ENCODE measurements at regions not wholly inside any gene's neighbourhood (a gene's known extent, or its start where the extent isn't known, plus 50 kb on each side); places are given as distances from the start of the nearest gene placed in this dataset.
"Not testable (repeated sequence)": the region's sequence is repeated elsewhere in the genome, so short reads cannot be mapped to it uniquely, and the experiment has no call there.

DNA sequence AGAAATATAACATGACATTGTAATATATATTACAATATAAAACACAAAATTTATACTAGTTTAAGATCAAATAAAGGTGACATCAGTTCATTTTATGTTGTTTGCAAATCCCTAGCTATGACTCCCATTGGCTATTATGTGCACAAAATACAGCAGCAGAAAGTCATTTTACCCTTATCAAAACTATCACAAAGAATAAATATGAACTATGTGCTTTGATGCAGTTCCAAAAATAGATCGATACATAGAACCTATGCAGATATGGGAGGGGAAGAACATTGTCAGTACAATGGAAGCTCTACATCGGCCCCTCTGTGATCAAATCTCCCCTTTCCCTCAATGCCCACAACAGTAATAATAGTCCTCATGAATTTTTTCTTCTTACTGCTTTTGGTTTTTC lies 1038.1 kb upstream of the PCDH20 start:
- no peak for DNase-seq

DNA sequence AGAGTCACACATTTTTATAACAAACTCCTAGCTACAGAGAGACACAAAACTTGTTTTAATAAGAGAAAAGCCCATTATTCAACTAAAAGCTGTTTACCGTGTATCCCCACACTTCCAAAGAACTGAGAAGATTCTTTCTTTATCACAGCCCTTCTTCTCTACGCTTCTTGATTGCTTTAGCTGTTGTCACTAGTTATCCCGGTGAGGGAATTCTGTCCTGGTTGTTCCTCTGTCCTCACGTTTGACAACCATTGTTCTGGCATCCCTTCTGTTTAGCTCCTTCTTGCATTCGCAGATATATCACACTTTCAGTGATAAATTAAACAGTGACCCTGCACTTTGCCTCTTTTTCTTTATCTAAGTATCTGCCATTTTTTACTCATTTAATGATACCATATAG lies 1035.1 kb upstream of the PCDH20 start:
- DNase-seq: no peak

DNA sequence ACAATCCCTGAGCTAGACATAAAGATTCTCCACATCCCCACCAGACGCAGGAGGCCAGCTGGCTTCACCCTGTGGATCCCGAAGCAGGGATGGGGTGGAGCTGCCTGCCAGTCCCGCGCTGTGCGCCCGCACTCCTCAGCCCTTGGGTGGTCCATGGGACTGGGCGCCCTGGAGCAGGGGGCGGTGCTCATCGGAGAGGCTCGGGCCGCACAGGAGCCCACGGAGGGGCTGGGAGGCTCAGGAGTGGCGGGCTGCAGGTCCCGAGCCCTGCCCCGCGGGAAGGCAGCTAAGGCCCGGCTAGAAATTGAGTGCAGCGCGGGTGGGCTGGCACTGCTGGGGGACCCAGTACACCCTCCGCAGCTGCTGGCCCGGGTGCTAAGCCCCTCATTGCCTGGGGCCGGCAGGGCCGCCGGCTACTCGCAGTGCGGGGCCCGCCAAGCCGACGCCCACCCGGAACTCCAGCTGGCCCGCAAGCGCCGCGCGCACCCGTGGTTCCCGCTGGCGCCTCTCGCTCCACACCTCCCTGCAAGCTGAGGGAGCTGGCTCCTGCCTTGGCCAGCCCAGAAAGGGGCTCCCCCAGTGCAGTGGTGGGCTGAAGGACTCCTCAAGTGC lies 1032.2 kb upstream of the PCDH20 start:
- DNase-seq: not testable (repeated sequence)

DNA sequence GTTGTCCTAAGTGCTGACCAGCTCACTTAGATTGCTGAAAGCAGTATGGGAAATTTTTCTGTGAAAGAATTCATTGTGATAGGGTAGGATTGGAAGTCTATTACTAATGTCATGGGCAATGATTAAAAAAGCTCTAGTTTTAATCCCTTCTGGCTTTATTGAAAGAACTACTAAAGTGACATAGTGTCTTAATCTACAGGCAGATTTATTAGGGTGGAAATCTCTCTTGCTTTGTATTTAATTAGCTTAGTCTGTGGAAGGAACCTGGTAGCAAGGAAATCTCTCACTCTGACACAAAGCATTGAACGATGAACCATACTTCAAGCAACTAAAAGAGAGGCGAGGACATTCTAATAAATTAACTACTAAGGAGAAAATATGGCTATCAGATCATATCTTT lies 1029.2 kb upstream of the PCDH20 start:
- DNase-seq: no peak

DNA sequence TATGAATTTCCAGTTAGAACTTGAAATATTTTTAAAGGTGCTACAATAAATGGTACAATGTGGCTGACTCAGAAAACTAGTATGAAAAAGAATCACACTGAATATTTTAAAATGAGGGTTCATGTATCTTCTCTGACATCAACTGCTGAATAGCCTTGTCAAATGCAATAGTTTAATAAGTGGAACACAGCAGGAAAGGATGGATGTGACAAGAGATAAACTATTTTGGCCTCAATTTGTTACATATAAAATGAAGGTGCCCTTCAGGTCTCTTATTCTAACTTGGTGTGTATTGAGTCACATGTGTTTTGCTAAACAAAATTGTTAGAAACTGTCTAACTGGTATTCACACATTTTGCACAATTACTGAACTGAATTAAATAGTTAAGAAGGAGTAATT lies 1018.4 kb upstream of the PCDH20 start:
- DNase-seq: no peak

DNA sequence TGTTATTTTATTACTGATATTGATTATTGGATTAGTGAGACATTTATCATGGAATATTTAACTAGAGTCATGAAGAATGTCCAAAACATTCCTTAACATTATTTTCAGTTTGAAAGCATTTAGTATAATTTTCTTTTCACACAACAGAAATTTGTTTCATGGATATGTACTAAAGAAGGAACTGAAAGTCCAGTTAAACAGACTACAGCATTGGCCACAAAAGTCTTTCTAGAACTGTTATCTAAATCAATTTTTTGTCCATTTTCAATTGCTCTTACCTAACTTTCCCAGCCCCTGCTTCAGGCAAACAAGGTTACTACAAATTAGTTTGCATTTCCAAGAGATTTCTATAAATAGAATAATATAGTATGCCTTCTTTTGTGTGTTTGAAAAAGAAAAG lies 1018.0 kb upstream of the PCDH20 start:
- no peak for DNase-seq

DNA sequence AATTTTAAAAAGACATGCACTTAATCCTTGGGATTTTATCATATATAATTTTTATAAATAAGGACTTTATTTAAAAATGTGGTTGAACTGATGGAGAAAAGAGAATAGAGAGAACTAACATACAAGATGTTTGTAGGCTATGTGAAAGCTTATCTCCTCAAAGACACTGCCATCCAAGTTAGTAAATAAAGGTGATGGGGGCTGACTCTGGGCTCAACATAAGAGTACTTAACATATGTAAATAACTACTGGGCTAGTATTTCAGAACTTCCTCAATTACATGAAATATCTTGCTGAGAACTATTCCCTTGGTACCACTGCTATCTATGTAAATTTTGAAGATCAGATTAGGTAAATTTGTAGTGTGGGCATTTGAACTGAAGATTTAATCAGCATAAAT lies 1017.3 kb upstream of the PCDH20 start:
- DNase-seq: no peak

DNA sequence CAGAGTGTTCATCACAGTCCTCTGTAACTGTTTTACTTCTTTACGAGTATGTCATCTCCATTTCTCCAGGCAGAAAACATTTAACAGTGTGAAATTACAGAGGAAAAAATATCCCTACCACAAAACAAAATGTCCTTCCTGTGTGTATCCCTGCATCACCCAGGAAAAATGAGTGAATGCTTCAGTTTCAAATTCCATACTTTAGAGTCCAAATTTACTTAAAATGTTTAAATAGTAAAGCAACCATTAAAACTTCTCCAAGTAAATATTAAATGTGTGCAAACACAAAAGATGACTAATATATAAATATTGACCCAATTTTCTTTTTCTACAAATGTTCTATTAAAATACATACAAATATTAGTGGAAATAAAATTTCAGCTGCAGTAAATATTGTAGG lies 1016.6 kb upstream of the PCDH20 start:
- no peak for DNase-seq

DNA sequence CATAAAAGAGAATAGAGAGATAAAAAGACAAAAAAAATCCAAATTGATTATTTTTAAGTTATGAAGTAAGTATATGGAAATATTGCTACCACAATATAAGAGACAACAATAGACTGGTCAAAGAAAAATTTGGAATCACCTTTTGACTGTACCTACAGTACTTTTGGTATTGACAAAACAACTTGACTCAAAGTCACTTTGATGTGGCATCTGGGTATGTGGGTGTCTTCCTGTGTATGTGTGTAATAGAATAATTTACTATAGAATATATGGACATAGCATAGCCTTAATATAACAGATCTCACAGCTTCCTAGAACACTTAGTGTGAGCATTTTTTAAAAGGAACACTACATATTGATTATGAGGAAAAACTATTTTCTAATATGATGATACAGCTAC lies 1016.2 kb upstream of the PCDH20 start:
- no peak for DNase-seq

DNA sequence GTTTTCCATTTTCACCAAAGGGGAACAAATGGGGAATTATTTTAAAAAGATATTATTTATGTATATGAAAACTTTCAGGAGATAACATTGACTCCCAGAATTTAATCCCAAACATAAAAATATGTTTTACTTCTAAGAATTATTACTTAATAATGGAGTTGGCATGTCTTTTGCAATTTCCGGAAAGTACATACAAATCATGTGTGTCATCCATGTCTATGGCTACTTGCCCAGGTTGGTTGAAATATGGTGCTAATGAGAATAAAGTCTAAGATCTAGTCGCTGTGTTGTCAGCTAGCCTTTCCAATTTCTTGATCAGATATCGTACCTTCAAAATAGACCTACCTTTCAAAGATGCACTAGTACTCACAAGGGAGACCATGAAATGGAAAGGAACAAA lies 1003.2 kb upstream of the PCDH20 start:
- DNase-seq: no peak

DNA sequence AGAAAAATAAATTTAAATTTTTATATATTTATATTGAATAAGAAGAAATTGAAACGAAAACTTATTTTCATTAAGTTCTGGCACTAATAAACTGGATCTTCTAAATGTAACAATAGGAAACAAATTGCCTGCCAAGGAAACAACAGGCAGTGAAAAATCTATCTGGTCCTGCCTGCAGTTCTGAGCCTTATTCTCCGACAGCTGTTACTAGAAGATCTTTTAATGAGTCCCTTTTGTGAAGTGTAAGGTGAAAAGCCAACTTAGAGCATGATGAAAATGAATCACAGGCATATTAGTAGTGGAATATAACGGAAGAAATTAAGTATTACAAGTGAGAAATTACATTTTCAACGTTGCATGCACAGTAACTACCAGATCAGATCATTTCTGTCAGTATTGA lies 1002.7 kb upstream of the PCDH20 start:
- DNase-seq: no peak

DNA sequence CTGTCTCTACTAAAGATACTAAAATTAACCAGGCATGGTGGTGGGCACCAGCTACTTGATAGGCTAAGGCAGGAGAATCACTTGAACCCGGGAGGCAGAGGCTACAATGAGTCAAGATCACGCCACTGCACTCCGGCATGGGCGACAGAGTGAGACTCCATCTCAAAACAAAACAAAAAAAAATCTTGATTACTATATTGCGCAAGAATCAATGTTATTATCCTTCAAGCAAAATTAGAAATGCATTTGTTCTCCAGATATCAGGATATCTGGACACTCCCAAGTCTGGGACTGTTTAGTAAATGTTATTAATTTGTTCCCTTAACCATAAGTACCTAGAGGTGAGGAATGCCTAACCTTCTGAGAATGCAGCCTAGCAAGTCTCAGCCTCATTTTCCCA lies 992.2 kb upstream of the PCDH20 start:
- DNase-seq: no peak

DNA sequence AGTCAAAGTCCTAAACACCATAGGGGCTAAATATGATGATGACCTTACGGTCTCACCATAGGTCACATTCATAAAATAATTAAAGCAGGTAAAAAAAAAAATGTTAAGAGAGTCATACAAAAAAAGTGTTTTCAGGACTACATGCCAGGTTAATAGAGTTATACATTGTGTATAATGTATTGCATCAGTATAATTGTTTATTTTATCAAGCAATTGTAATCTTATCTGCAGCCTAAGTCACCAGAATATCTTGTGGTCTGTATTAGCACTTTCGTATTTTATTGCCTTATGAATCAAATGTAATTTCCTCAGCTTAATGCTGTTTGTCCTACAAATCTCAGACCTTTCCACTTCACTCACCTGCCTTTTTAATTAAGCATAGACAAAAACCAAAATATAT lies 972.9 kb upstream of the PCDH20 start:
- DNase-seq: no peak

DNA sequence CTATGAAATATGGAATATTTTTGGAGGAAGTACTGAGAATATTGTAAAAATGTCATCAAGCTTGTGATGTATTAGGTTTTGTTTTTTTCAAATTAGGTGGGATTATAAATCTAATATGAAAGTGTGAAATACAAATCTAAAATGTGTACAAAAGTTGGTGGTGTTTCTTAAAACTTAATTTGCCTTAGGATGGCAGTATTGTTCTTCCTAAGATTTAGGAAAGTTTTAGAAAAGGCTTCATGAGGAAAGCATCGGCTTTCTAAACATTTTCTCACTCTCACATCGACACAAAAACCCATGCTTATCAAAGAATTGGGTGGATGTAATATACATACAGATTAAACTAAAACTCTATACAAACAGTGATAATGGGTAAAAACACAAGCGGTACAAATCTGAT lies 972.0 kb upstream of the PCDH20 start:
- peak; percentile 22 for DNase-seq

DNA sequence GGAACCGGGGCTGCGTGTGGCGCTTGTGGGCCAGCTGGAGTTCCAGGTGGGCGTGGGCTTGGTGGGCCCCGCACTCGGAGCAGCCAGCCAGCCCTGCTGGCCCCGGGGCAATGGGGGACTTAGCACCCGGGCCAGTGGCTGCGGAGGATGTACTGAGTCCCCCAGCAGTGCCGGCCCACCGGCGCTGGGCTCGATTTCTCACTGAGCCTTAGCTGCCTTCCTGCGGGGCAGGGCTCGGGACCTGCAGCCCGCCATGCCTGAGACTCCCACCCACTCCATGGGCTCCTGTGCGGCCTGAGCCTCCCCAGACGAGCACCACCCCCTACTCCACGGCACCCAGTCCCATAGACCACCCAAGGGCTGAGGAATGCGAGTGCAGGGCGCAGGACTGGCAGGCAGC lies 963.6 kb upstream of the PCDH20 start:
- not testable (repeated sequence) for DNase-seq

DNA sequence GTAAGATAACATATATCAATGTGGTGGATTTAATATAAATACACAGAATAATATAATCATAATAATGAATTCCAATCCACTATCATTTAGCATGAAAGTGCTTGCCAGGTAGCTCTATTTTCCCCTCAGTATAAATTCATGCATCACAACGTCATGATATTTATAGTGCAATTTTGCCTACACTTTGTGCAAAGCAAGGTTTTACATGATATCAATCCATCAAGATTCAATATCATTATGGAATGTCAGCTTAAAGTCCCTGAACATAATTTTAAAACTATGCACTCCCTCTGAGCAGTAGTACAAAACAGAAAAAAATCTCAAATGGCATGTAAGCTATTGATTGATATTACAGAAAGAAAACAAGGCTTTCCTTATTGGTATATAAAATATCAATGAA lies 962.2 kb upstream of the PCDH20 start:
- DNase-seq: no peak

DNA sequence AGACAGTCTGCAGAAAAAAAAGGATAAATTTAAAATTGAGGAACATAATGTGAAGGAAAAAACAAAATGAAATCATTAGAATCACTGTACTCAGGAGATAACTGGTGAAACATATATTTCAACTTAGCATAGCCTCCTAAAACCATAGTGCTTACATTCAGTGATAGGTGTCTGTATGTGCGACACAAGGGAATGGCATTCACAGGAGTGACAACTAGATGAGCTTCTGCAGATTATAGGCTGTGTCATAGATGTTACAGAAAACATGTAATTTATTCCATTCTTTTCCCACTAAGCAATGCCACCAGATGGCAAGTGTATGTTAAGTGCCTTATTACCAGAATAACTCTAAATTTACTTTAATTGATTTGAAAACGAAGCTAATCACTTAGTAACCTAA lies 960.0 kb upstream of the PCDH20 start:
- no peak for DNase-seq

DNA sequence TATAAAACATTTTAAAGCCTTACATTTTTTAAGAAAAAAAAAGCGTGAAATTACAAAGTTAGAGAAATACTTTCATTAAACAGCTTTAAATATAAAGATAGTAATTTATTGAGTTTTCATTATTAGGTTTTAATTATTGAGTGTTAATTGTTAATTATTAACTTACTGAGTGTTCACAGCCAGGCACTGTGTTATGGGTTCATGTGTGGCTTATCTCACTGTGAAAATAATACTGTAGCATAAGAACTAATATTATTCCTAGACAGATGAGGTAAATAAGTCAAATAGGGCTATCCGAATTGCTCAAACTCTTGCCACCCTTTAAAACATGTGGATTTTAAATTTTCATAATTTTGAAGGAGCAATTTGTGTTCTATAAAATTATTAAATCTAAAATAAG lies 956.1 kb upstream of the PCDH20 start:
- no peak for DNase-seq

DNA sequence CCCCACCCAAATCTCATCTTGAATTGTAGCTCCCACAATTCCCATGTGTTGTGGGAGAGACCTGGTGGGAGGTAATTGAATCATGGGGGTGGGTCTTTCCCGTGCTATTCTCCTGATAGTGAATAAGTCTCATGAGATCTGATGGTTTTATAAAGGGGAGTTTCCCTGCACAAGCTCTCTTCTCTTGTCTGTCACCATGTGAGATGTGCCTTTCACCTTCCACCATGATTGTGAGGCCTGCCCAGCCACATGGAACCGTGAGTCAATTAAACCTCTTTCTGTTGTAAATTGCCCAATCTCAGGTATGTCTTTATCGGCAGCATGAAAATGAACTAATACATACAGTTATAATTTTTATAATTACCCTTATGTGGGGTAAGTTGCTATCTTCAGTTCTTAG lies 952.3 kb upstream of the PCDH20 start:
- DNase-seq: not testable (repeated sequence)

DNA sequence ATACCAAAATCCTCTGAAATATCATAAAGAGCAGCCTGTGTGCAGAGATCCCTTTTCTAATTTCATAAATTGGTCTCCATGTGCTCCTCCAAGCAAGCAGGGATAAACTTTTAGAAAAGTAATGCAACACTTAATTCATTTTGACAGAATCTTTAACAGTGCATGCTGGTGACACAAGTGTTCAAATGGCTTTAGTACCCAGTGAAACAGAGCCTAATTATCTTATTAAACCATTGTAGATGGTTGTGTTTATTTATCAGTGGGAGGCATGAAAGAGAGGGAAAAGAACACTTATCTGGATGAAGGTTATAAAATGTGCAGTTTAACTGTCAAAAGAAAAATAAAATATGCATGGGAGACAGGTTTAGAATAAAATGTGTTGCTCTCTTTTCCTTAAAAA lies 945.0 kb upstream of the PCDH20 start:
- DNase-seq: no peak

DNA sequence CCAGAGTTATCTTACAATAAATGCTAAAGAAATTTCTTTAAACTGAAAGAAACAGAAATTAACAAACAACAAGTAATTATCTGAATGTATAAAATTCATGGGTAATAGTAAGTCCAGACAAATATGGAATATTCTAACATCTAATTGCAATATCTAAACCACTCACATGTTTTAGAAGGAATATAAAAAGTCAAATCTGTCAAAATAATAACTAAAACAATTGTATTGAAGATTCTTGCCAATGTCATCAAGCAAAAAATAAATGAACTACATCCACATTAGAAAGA lies 942.9 kb upstream of the PCDH20 start:
- DNase-seq: no peak

DNA sequence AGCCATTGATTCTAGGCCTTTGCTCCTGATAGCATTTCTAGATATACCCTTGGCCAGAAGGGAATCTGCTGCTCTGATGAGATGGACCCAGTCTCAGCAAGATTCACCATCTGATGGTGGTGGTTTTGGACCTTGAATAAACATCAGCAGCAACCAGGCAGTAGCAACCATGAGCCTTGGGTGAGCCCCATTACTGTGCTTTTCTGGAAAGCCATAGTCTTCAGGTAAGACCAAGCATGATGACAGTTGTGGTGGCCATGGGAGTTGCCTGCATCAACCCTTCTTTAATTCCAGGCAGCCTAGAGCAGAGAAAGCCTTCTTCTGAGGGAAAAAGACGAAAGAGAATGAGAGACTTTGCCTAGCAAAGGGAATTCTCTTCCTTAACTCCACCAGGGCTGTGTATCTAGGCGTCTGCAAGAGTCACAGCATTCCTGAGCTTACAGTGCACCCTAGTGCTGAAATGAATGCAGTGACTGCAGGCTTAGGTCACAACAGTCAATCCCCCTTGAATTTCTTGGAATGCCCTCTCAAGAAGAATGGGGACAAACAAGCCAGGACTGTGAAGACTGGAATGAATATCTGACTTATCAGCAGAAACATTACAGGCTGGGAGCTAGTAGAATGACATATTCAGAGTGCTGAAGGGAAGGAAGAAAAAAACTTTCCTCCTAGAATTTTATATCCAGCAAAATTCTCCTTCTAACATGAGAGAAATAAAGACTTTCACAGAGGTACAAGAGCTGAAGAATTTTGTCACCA lies 942.4 kb upstream of the PCDH20 start:
- peak; percentile 17 for DNase-seq

DNA sequence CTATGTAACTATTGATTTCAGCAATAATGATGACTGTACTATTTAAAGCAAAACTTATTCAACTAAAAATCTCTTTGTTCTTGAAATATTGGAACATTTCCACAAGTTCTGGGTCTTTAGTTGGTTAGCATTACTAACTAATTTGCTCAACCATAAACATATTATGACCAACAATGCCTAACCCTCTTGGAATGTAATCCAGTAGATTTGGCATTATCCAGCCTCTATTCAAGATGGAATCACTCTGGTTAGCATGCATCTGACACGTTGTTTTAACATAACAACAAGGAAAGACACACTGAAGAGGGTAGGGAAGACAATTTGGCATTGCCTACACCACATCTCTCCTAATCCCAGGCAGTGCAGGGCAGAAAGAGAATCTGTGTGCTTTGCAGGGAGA lies 941.3 kb upstream of the PCDH20 start:
- no peak for DNase-seq

DNA sequence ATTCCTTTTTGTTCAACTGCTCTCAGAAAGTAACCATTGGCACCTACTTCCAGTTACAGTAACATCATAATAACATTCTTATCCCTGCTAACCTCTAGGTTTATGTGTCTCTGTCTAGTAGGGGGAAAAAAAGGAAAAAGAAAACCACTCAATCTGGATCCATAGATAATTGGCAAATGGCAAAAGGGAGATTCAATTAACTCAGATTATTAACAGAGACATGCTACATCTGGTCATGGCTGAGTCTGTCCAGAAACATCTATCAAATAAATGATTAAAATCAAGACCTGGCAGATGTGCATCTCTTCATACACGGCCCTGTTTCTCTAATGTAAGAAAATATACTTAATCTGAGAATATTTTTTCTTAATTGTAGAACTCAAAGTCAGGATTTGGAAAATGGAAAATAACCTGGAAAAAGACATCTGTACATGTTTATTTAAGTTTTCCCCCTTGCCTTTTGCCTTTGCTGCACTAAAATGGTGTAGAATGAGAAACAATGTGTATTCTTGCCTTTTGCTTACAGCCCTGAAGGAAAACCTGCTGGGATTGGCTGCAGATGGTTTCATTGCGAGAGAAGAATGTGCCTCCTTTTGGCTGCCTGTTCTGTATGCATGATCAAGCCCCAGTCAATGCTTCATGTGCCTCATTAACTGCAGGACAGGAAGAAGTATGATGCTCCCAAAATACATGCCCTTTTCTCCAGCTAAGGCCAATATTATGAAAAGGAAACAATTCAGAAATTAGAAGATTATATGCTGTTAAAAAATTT lies 921.6 kb upstream of the PCDH20 start:
- DNase-seq: peak; percentile 9

All from tongue (tissue), 1 donor.